Memory B cell (primary cell): ENCODE measurements at regions not wholly inside any gene's neighbourhood (a gene's known extent, or its start where the extent isn't known, plus 50 kb on each side); places are given as distances from the start of the nearest gene placed in this dataset.

Experiments used
- ATAC-seq: fragments of 150-1000 bp; cut with Tn5 transposase; 2 replicates; pipeline ENCODE4 v1.10.0; 2021; ENCODE audit warnings: low read depth, mild to moderate bottlenecking, moderate library complexity
- DNase-seq, 2 donors: peaks; one replicate each; pipeline ENCODE4 v3.0.0; 2022; ENCODE audit warnings: low spot score in 2 of 2
- H3K27ac Mint-ChIP-seq: one replicate; pipeline ENCODE4 v1.8.0; 2022; ENCODE audit warnings: mild to moderate bottlenecking, moderate library complexity, mixed read lengths
- H3K27me3 Mint-ChIP-seq: one replicate; pipeline ENCODE4 v1.8.0; 2022; ENCODE audit warnings: mixed read lengths
- H3K36me3 Mint-ChIP-seq: one replicate; pipeline ENCODE4 v1.8.0; 2022; ENCODE audit warnings: mild to moderate bottlenecking, mixed read lengths
- H3K4me1 Mint-ChIP-seq: one replicate; pipeline ENCODE4 v1.8.0; 2022; ENCODE audit warnings: mixed read lengths
- H3K4me3 Mint-ChIP-seq: one replicate; pipeline ENCODE4 v1.8.0; 2022; ENCODE audit warnings: mild to moderate bottlenecking, moderate library complexity, mixed read lengths
- H3K9me3 Mint-ChIP-seq: one replicate; pipeline ENCODE4 v1.8.0; 2022; ENCODE audit warnings: mixed read lengths

- H3K9me3 Mint-ChIP-seq, result peaks cover 8% of the 10 kb centered on the region
- ATAC-seq (no peak), DNase-seq (no peak)
- no peaks in the 10 kb centered on the region for H3K36me3 Mint-ChIP-seq
- no peak overlapping the region for H3K4me3 Mint-ChIP-seq
- no peaks in the 10 kb centered on the region for H3K4me1 Mint-ChIP-seq
- peaks cover 6% of the 10 kb centered on the region for H3K27me3 Mint-ChIP-seq
- H3K27ac Mint-ChIP-seq, result no peak overlapping the region
These were observed 142.8 kb upstream of the PSMD7 start for GRCh38 chr16:74153773-74154172.

DNA sequence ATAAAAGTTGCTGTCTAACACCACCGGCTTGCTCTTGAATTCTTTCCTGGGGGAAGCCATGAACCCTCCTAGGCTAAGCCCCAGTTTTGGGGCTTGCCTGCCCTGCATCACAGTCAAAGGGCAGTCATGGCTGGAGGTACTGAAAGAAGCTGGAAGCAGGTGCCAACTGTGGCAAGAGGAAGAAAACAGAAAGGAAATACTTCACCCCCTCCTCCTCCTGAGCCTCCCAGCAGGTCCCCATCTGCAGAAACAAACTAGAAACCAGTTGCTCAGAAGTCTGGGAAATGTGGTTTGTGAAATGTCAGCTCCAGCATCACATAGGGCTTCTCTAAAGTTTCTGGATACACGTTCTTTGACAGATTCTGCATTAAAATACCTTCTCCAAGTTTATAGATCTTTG is 150.0 kb upstream of the PSMD7 start:
- ATAC-seq, result no peak
- Mint-ChIP-seq H3K27ac (no peak overlapping the region), H3K4me1 (no peaks in the 10 kb centered on the region)

GRCh38 chr16:74143171-74143570 is 153.4 kb upstream of the PSMD7 start:
- no peak overlapping the region for H3K27ac Mint-ChIP-seq
- H3K27me3 Mint-ChIP-seq, result no peaks in the 10 kb centered on the region
- DNase-seq (no peak), ATAC-seq (no peak)
- no peaks in the 10 kb centered on the region for H3K36me3 Mint-ChIP-seq
- H3K4me1 Mint-ChIP-seq, result no peaks in the 10 kb centered on the region
- H3K9me3 Mint-ChIP-seq, result peaks cover 3% of the 10 kb centered on the region
- H3K4me3 Mint-ChIP-seq, result no peak overlapping the region

More for the DNA sequence above, 150.0 kb upstream of the PSMD7 start:
- H3K4me3 Mint-ChIP-seq, result no peak overlapping the region
- no peaks in the 10 kb centered on the region for H3K27me3 Mint-ChIP-seq
- peaks cover under 1% of the 10 kb centered on the region for H3K9me3 Mint-ChIP-seq
- H3K36me3 Mint-ChIP-seq, result no peaks in the 10 kb centered on the region
- DNase-seq, result no peak

GRCh38 chr16:74141015-74141414 is 155.6 kb upstream of the PSMD7 start:
- H3K27ac Mint-ChIP-seq, result no peak overlapping the region
- ATAC-seq, result no peak
- no peaks in the 10 kb centered on the region for H3K27me3 Mint-ChIP-seq
- H3K4me1 Mint-ChIP-seq, result no peaks in the 10 kb centered on the region
- no peaks in the 10 kb centered on the region for H3K36me3 Mint-ChIP-seq
- no peak for DNase-seq
- no peak overlapping the region for H3K4me3 Mint-ChIP-seq
- H3K9me3 Mint-ChIP-seq, result peaks cover 3% of the 10 kb centered on the region

GRCh38 chr16:74140557-74140956 is 156.1 kb upstream of the PSMD7 start:
- H3K27me3 Mint-ChIP-seq, result no peaks in the 10 kb centered on the region
- DNase-seq (no peak), ATAC-seq (no peak)
- no peaks in the 10 kb centered on the region for H3K4me1 Mint-ChIP-seq
- no peak overlapping the region for H3K4me3 Mint-ChIP-seq
- no peaks in the 10 kb centered on the region for H3K36me3 Mint-ChIP-seq
- no peak overlapping the region for H3K27ac Mint-ChIP-seq
- H3K9me3 Mint-ChIP-seq, result peaks cover 3% of the 10 kb centered on the region

DNA sequence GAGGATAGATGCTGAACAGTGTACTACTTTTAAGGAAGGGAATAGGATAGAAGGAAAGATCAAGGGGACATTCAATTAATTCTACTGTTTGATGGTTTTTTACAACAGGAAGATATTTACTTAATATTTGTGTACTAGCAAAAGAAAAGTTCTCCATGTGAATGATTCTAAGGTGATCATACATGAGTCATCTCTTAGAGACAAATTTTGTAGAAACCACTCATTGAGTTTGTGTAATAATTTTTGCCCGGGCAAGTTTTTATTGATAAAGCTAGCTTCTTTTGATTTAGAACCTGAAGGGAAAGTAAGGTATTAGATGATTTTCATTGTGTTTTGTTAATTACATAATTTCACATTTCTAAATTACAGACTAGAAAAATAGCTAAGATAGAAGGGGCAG is 172.8 kb upstream of the PSMD7 start:
- Mint-ChIP-seq H3K27ac (no peak overlapping the region), H3K36me3 (no peaks in the 10 kb centered on the region), H3K4me1 (no peaks in the 10 kb centered on the region), H3K27me3 (no peaks in the 10 kb centered on the region), H3K4me3 (no peak overlapping the region), H3K9me3 (peaks cover 10% of the 10 kb centered on the region)
- no peak for ATAC-seq
- DNase-seq, result no peak

DNA sequence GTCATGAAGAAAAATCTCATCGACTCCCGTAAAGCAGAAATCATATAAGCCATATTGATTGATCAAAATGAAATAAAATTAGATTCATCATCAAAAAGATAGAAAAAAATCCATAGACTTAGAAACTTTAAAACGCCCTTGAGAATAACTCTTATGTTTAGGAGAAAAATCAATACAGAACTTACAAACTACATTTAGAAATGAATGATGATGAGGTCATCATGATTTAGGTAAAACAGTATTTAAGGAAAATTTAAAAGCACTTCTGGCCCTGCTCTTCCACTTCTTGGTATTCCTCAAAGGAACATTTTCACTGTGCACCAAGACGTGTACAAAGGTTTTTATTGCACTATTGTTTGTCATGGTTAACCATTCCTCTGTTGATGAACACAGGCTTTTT is 173.4 kb upstream of the PSMD7 start:
- H3K4me3 Mint-ChIP-seq, result no peak overlapping the region
- H3K27me3 Mint-ChIP-seq, result peaks cover 1% of the 10 kb centered on the region
- peaks cover 10% of the 10 kb centered on the region for H3K9me3 Mint-ChIP-seq
- no peaks in the 10 kb centered on the region for H3K4me1 Mint-ChIP-seq
- no peak overlapping the region for H3K27ac Mint-ChIP-seq
- no peak for ATAC-seq
- DNase-seq, result no peak
- H3K36me3 Mint-ChIP-seq, result no peaks in the 10 kb centered on the region

GRCh38 chr16:74117798-74118197 is 178.8 kb upstream of the PSMD7 start:
- ATAC-seq (no peak), DNase-seq (no peak)
- Mint-ChIP-seq H3K4me1 (no peaks in the 10 kb centered on the region), H3K27ac (no peak overlapping the region), H3K27me3 (peaks cover 1% of the 10 kb centered on the region), H3K4me3 (no peak overlapping the region), H3K36me3 (no peaks in the 10 kb centered on the region), H3K9me3 (no peaks in the 10 kb centered on the region)

GRCh38 chr16:74113545-74113944 is 183.1 kb upstream of the PSMD7 start:
- Mint-ChIP-seq H3K9me3 (no peaks in the 10 kb centered on the region), H3K4me1 (no peaks in the 10 kb centered on the region), H3K36me3 (no peaks in the 10 kb centered on the region), H3K27ac (no peak overlapping the region), H3K27me3 (peaks cover 3% of the 10 kb centered on the region), H3K4me3 (no peak overlapping the region)
- DNase-seq (no peak), ATAC-seq (no peak)

GRCh38 chr16:74111456-74111982 is 185.1 kb upstream of the PSMD7 start:
- no peak overlapping the region for H3K27ac Mint-ChIP-seq
- no peak overlapping the region for H3K4me3 Mint-ChIP-seq
- ATAC-seq, result no peak
- H3K36me3 Mint-ChIP-seq, result no peaks in the 10 kb centered on the region
- no peak for DNase-seq
- H3K9me3 Mint-ChIP-seq, result no peaks in the 10 kb centered on the region
- H3K4me1 Mint-ChIP-seq, result peaks cover 6% of the 10 kb centered on the region
- peaks cover 1% of the 10 kb centered on the region for H3K27me3 Mint-ChIP-seq

GRCh38 chr16:74107795-74108610 is 188.6 kb upstream of the PSMD7 start:
- H3K27ac Mint-ChIP-seq, result no peak overlapping the region
- ATAC-seq, result no peak
- peaks cover 6% of the 10 kb centered on the region for H3K4me1 Mint-ChIP-seq
- peaks cover 1% of the 10 kb centered on the region for H3K27me3 Mint-ChIP-seq
- no peaks in the 10 kb centered on the region for H3K9me3 Mint-ChIP-seq
- H3K4me3 Mint-ChIP-seq, result no peak overlapping the region
- DNase-seq, result no peak
- no peaks in the 10 kb centered on the region for H3K36me3 Mint-ChIP-seq

GRCh38 chr16:74104022-74104421 is 192.6 kb upstream of the PSMD7 start:
- H3K36me3 Mint-ChIP-seq, result no peaks in the 10 kb centered on the region
- DNase-seq (no peak), ATAC-seq (no peak)
- peaks cover 7% of the 10 kb centered on the region for H3K9me3 Mint-ChIP-seq
- H3K27me3 Mint-ChIP-seq, result no peaks in the 10 kb centered on the region
- no peak overlapping the region for H3K27ac Mint-ChIP-seq
- no peak overlapping the region for H3K4me3 Mint-ChIP-seq
- peaks cover 6% of the 10 kb centered on the region for H3K4me1 Mint-ChIP-seq

GRCh38 chr16:74101379-74102137 is 195.1 kb upstream of the PSMD7 start:
- Mint-ChIP-seq H3K36me3 (no peaks in the 10 kb centered on the region), H3K27ac (no peak overlapping the region), H3K4me1 (no peaks in the 10 kb centered on the region), H3K4me3 (no peak overlapping the region), H3K9me3 (peaks cover 7% of the 10 kb centered on the region), H3K27me3 (no peaks in the 10 kb centered on the region)
- DNase-seq, result no peak
- ATAC-seq, result no peak
